HuH-7 (cell line): ENCODE measurements at regions not wholly inside any gene's neighbourhood (a gene's known extent, or its start where the extent isn't known, plus 50 kb on each side); places are given as distances from the start of the nearest gene placed in this dataset.
"Not testable (repeated sequence)": the region's sequence is repeated elsewhere in the genome, so short reads cannot be mapped to it uniquely, and the experiment has no call there.

Experiments used
- DNase-seq: peaks from one replicate; pipeline ENCODE4 v3.0.0; 2011; ENCODE audit warnings: low spot score

DNA sequence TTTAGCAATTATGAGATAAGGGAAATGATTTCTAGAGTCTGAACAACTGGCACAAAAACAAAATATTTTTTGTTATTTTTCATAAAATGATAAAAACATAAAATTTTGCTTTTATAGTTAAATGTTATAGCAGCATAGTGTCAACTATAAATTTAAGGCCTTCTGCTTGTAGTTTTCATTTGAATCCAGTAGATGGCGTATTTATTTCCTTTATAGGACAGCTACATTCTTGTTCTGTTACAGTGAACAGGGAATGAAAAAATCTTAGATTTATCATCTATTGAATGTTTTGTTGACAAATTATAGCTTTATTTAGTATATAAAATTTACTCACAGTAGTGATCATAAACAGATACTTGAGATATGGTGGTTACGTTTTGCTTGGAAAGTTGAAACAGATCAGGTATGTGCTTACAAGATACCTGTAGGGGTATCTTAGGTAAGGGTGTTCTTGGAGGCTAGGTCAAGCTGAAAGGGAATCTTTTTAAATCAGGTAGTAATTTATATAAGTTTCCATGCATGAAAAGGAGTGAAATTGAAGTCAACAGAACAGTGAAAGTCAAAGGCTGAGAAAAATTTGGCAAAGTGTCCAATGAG is 239.3 kb upstream of the GRIN3A start:
- no peak for DNase-seq

GRCh38 chr9:101970609-101971008 is 232.2 kb upstream of the GRIN3A start:
- DNase-seq, result no peak

DNA sequence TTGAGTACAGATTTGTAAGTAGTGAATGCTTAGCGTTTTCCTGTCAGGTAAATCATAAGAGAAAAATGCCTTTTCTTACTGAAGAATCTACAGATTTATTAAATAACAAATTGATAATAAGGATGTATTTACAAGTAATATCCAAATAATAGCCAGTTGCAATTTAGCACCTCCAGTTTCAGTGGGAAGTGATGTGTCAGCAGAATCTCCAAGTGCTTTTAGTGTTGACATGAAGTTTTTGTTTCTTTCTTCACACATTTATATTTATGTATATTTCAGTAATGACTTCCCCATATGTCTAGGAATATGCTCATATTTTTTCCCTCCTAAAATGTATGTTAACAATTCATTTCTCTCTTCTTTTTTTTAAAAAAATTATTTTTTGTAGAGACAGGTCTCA is 229.9 kb upstream of the GRIN3A start:
- no peak for DNase-seq

GRCh38 chr9:101966691-101967090 is 228.2 kb upstream of the GRIN3A start:
- DNase-seq, result no peak

DNA sequence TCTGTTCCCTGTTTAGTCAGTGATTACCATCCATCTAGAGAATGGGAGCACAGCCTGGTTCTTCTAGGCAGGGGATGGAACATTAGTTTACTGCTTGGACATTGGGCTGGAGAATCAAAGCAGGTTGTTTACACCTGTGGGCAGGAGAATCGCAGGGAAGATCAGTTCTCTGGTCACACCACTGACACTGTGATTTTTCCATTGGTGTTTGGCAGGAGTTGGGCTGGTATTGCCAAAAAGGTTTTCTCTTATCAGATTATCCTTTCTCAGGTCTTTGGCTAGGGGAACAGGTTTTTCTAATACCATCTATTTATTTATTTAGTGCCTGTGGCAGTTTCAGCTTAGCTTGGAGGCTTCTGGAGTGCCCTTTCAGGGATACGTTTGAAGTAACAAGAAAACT is 219.3 kb upstream of the GRIN3A start:
- DNase-seq, result no peak

- DNase-seq, result no peak
Measured at GRCh38 chr9:101951598-101951997, 213.2 kb upstream of the GRIN3A start.

DNA sequence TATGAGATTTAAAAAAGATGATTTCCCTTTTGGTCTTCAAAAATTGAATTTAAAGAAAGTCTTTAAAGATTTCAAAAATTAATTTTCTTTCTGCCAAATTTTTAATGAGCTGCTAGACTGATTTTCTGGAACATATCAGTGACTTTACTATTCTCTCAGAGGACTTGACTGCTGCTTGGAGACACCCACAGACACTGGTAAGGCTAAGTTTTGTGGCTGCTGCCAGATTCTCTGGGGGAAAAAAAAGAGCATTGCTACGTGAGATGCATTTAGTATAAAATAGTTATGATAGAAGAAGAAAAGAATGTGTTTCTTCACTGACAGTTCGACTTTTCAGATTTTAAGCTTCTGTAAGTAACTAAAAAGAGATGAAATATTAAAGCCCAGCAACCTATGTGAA is 193.3 kb upstream of the GRIN3A start:
- no peak for DNase-seq

DNA sequence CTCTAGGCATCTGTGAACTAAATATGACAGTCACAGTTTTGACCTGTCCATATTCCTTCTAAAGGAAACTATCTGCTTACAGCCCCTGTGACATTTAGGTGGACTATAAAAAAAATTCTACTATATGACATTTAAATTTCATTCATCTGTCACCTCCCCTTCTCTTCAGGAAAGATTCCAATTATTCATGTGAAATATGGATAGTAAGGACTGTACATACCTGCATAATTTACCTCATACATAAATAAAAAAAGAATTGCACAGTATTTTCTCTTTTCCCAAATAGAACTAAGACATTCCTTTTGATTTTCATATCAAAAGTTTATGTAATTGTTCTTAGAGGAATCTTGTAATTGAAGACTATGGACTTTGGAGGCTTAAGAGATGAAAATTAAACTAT is 192.3 kb upstream of the GRIN3A start:
- no peak for DNase-seq

DNA sequence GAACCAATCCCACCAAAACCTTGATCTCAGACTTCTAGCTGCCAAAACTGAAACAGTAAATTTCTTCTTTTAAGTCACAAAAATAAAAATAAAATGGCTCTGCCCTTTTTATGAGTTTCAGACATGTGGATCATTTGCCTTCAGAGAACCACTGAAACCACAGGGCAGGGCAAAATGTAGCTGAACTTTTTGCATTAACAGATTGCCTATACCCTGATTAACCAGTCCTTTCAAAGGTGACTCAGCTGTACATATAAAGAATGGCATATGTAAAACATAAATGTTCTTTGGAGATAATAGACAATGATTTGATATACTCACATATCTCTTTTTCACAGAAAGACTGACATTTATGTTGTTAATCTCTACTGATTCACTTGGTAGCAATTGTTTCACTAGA is 187.1 kb upstream of the GRIN3A start:
- no peak for DNase-seq

DNA sequence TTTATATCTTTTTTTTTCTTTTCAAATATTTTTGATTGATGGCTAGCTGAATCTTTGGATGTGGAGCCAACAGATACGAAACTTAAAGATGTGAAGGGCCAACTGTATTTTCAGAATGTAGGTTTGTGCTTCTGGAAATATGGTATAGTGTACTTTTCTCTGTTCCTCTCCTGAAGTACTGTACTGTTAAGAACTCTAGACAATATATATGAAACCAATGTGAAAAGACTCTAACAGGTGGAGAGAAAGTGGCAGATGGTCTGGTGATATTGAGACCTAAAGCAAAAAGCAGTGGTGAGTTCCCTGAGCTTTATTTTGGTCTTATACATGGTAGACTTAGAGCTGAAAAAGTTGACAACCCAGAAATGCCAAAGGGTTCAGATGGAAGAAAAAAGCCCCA is 185.0 kb upstream of the GRIN3A start:
- DNase-seq, result no peak

DNA sequence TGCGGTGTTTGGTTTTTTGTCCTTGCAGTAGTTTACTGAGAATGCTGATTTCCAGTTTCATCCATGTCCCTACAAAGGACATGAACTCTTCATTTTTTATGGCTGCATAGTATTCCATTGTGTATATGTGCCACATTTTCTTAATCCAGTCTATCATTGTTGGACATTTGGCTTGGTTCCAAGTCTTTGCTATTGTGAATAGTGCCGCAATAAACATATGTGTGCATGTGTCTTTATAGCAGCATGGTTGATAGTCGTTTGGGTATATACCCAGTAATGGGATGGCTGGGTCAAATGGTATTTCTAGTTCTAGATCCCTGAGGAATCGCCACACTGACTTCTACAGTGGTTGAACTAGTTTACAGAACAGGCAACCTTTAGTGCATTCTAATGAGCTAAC is 178.5 kb upstream of the GRIN3A start:
- DNase-seq, result not testable (repeated sequence)

GRCh38 chr9:101915482-101915881 is 177.0 kb upstream of the GRIN3A start:
- no peak for DNase-seq

- DNase-seq, result no peak
Measured at GRCh38 chr9:101912698-101913097, 174.3 kb upstream of the GRIN3A start.

- no peak for DNase-seq
Measured at GRCh38 chr9:101907466-101907865, 169.0 kb upstream of the GRIN3A start.

- DNase-seq, result no peak
Measured at GRCh38 chr9:101904845-101905244, 166.4 kb upstream of the GRIN3A start.

DNA sequence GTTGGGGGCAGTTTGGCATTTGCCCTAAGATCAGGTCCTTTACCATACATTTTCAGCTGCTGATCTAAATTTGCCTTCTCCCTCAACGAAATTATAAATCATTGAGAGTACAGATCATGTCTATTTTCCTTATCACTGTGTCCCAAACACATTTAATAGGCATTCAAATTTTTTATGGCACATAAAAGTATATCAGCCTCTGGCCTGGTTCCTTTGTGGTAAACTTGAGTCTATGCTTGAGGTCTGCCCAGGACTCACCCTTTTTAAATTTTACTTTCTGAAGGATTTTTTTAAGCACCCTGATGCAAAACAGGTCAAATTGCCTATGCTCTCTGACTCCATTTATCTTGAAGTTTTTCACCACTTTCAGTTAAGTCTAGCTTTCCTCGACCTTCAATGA is 163.6 kb upstream of the GRIN3A start:
- no peak for DNase-seq

DNA sequence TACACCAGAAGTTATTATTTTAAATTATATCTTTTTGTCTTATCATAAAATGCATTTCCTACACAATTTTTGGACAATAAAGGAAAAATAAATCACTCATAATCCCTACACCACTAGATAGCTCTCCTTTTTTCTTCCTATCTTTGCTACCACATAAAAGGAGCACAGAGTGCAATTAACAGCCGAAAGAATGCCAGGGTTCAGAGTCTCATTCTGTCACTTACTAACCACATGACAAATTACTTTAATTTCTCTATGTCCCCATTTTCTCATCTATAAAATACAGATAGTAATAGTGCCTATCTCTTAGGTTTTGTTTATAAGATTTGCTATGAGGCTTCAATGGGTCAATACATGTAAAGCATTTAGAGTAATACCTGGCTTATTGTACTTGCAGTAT is 158.7 kb upstream of the GRIN3A start:
- no peak for DNase-seq

DNA sequence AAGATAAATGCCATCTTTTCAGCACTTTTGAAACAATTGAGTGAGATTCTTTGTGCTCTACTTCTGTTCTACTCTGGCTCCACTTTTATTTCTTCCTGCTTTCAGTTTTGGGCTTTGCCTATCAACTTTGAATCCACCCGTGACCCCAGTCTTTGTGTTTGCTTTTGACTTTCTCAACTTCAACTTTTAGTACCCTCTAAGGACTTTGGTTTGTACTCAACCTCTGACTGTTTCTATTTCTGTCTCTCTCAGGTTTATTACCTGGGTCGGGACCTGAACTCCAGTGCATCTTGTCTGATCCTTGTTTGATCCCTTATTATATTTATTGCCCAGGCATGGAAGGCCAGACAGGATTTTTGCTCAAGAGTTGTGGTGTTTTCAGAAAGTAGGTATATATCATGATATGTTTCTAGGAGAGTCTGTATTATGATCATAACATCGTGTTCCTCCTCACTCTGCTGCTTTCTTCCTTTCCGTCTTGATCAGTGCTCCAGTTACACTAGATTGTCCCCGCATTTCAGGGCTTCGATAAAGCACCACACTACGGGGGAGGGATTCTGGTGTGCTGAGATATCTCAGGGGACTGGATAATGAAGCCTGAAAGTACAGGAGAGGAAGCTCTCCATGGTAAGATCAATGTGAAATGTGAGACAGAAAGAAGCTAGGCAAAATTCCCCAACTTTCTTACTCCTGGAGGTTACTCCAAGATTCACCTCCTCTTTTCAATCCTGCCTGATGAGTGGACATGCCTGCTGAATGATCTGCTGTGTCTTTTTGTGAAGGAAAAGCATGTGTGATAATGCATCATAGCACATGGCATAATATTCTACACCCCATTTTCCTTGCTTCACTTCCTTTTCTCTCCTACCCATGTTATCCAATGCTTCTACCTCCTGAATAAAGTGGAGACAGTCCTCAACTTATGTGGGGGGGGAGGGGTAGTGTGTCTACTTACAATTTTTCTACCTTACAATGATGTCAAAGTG is 155.5 kb upstream of the GRIN3A start:
- DNase-seq, result no peak

DNA sequence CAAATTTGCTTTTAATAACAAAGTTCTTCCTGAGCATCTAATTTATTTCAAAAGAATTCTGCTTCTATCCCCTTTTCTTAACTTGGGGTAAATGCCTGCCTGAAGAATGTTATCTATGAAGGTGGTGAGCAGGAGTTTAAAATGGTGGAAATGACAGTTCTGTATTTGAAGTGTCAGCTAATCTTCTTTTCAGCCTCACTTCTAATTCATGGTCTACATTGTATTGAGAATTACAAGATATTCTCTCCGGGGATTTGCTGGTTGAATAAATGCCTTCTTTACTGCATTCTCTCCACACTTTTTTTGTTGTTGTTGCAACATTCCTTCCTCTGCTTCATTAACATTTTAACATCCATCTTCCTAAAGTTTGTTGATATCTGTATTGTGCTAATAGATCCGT is 143.1 kb upstream of the GRIN3A start:
- DNase-seq, result no peak

DNA sequence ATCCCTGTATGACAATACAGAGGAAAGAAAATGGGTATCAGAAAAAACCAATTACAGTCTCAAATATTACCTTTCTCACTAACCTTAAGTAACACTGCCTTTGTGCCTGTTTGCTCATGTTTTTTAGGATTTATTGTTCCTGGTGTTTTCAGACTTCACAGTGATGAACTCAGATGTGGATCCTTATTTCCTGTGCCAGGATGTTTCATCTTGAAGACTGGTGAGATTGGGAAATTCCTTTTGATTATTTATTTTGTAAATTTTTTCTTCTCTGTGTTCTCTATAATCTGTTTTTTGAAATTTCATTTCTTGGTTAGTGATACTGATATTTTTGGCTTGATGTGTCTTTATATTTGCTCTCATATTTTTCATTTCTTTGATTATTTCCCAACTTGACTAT is 142.4 kb upstream of the GRIN3A start:
- DNase-seq, result no peak

DNA sequence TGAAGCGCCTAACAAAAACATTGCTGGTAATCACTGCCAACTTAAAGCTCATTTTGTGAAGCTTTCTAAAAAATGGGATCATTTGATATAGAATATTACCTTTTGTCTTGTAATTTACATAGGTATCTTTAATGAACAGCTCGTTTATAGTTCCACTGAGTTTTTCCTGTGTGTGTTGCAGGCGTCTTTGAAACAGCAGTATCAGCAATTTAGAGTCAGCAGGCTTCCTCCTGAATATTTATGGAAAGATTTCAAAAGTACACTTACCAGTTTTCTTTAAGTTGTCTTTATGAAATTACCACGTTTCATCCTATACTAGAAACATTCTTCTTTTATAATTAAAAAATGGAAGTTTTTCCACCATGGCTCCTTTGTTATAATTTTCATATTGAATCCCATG is 140.3 kb upstream of the GRIN3A start:
- DNase-seq, result no peak

DNA sequence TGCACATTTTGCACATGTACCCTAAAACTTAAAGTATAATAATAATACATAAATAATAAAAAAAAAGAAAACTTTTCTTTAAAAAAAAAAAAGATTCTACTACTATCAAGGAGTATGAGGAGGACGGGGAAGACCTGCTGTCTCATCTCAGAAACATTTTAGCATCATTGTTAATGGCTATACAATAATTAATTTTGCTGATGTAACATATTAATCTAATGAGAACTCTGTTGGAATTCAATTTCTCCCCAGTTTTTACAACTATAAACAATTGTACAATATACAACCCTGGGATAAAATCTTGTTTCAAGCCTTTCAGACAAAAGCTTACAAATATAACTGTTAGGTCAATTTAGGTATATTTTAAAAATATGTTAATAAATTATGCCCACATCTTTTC is 139.0 kb upstream of the GRIN3A start:
- DNase-seq, result no peak

DNA sequence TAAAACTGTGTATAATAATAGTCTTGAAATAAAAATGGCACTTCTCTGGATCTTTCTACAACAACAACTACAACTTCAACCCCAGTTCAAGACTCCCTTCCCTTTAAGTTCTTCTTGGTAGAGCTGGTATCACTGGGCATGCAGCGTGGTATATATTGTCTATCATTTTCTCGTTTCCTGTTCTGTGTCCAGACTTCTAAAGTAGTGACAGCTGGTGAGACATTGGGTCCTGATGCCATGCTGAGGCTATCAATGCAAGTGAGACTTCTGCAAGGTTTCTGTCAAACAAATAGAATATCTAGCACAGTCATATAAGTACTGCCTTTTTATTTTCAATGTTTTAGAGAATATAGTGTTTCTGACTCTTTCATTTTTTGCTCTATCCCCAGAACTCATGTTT is 123.0 kb upstream of the GRIN3A start:
- no peak for DNase-seq

- DNase-seq, result no peak
Measured at GRCh38 chr9:101860920-101861319, 122.5 kb upstream of the GRIN3A start.
